Gastroesophageal sphincter (tissue), 4 donors: ENCODE measurements at regions not wholly inside any gene's neighbourhood (a gene's known extent, or its start where the extent isn't known, plus 50 kb on each side); places are given as distances from the start of the nearest gene placed in this dataset.

Experiments
- ATAC-seq: fragments of 150-250 bp; one replicate; pipeline ENCODE4 v1.9.1; 2016; ENCODE audit warnings: mild to moderate bottlenecking, moderate library complexity
- H3K27ac ChIP-seq, 4 donors: fragments of 200-600 bp; sonication (generic) in 3 of 4; 1 replicate in 3 of 4; 2 replicates in 1 of 4; pipeline ENCODE4 v1.5.1; 2016 to 2019
- H3K27me3 ChIP-seq: fragments of 200-600 bp; sonication (generic); one replicate; pipeline ENCODE4 v1.5.1; 2019
- H3K36me3 ChIP-seq, 2 donors: fragments of 200-600 bp; sonication (generic); one replicate each; pipeline ENCODE4 v1.5.1; 2019; ENCODE audit warnings: control low read depth in 1 of 2
- H3K4me1 ChIP-seq, 3 donors: fragments of 200-600 bp; sonication (generic); 1 replicate in 2 of 3; 2 replicates in 1 of 3; pipeline ENCODE4 v1.5.1; 2016 to 2019; ENCODE audit warnings: control low read depth in 2 of 3
- H3K4me3 ChIP-seq, 2 donors: fragments of 200-600 bp; sonication (generic); one replicate each; pipeline ENCODE4 v1.5.1; 2019; ENCODE audit warnings: mild to moderate bottlenecking in 1 of 2, moderate library complexity in 1 of 2
- H3K9me3 ChIP-seq, 3 donors: fragments of 200-600 bp; sonication (generic); one replicate each; pipeline ENCODE4 v1.5.1; 2017 to 2019; ENCODE audit warnings: control low read depth in 2 of 3
- CTCF ChIP-seq, 4 experiments: fragments of 200-600 bp in 2 of 4; fragments of 450-650 bp in 2 of 4; sonication (generic) in 1 of 4; IDR thresholded peaks; one replicate each; pipeline ENCODE4 v1.5.1; 2017 to 2019; ENCODE audit warnings: antibody characterized with exemption in 4 of 4, mild to moderate bottlenecking in 2 of 4, moderate library complexity in 2 of 4
- EP300 ChIP-seq: sonication (generic); formaldehyde crosslinking; IDR thresholded peaks from one replicate; pipeline ENCODE4 v1.6.1; 2017; ENCODE audit warnings: antibody characterized with exemption, mild to moderate bottlenecking
- POLR2A ChIP-seq, 2 donors: fragments of 450-650 bp; IDR thresholded peaks; one replicate each; pipeline ENCODE4 v1.6.1; 2017; ENCODE audit warnings: antibody characterized with exemption in 2 of 2, mild to moderate bottlenecking in 2 of 2, moderate library complexity in 1 of 2
- POLR2AphosphoS5 ChIP-seq: sonication (generic); formaldehyde crosslinking; IDR thresholded peaks from one replicate; pipeline ENCODE4 v1.6.1; 2017; ENCODE audit warnings: antibody characterized with exemption
- WGBS, 2 donors: methylation state at CpG; one replicate each; pipeline ENCODE4 v1.1.5; 2018; ENCODE audit warnings: low coverage in 1 of 2; 5-methylcytosine and 5-hydroxymethylcytosine counted together

- no peak for ATAC-seq
- Histone ChIP-seq H3K4me3 (no peak overlapping the region), H3K36me3 (no peaks in the 10 kb centered on the region), H3K4me1 (peaks cover 0 to 23% (median 0%) of the 10 kb centered on the region in 3 donors), H3K27ac (no peak overlapping the region), H3K27me3 (no peaks in the 10 kb centered on the region), H3K9me3 (no peaks in the 10 kb centered on the region)
- 94 to 98% methylated on average over 7 to 8 of the region's 8 CpGs for WGBS, 2 donors
- no peak for TF ChIP-seq POLR2AphosphoS5
These were observed 597.9 kb downstream of the RNF144B start for GRCh38 chr6:18985061-18985460.

DNA sequence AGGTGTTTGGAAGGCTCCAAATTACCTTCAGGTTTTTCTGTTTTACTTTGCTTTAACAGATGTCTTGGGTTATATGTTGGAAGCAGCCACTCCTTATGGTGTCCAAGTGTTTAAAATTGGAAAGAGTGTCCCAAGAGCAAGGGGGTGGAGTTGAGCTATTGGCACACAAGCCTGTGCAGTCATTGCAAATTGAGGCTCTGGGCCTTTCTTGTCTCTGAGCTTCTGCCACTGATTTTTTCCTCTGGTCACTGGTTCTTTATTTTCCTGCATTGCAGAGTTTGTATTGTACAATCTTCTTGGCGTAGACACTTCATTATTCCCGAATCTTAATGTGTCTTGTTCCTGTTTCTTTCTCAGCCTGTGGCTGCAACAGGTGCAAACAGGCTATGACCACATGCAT is 598.8 kb downstream of the RNF144B start:
- H3K9me3 ChIP-seq, result no peaks in the 10 kb centered on the region
- no peak overlapping the region for H3K27ac ChIP-seq
- no peaks in the 10 kb centered on the region for H3K27me3 ChIP-seq
- H3K36me3 ChIP-seq, result no peaks in the 10 kb centered on the region
- H3K4me1 ChIP-seq, result peaks cover 0 to 28% (median 0%) of the 10 kb centered on the region in 3 donors
- no peak overlapping the region for H3K4me3 ChIP-seq
- no peak for TF ChIP-seq EP300
- TF ChIP-seq POLR2AphosphoS5, result no peak
- no peak for TF ChIP-seq CTCF (IDR thresholded peaks at IDR 0.05)
- TF ChIP-seq POLR2A (IDR thresholded peaks at IDR 0.05), result no peak
- WGBS, 2 donors, result 33 to 67% methylated on average over 2 of the region's 2 CpGs
- no peak for ATAC-seq

DNA sequence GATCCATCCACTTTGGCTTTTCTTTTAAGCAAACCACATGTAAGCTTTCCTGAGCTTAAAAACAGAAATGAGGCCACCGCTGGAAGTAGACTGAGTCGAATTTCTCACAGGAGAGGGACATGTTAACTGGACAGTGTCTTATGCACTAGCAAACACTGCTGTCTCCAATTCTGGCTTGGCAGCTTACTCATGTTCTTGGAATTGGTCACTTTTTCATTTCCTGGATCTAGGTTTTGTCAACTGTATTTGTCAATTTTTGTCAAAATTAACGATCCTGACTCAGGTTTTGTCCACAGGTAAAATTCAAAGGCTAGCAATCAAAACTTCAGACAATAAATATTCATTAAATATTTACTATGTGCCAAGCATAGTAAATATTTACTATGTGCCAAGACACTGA is 601.5 kb downstream of the RNF144B start:
- H3K4me1 ChIP-seq, result peaks cover 0 to 22% (median 0%) of the 10 kb centered on the region in 3 donors
- WGBS, 2 donors, result 64 to 92% methylated on average over 2 to 3 of the region's 3 CpGs
- H3K27me3 ChIP-seq, result no peaks in the 10 kb centered on the region
- H3K4me3 ChIP-seq, result no peak overlapping the region
- no peaks in the 10 kb centered on the region for H3K36me3 ChIP-seq
- H3K9me3 ChIP-seq, result no peaks in the 10 kb centered on the region
- no peak for ATAC-seq
- no peak for TF ChIP-seq POLR2A (IDR thresholded peaks at IDR 0.05)
- no peak for TF ChIP-seq CTCF (IDR thresholded peaks at IDR 0.05)
- TF ChIP-seq EP300, result no peak
- no peak for TF ChIP-seq POLR2AphosphoS5
- H3K27ac ChIP-seq, result no peak overlapping the region

- no peak for TF ChIP-seq POLR2AphosphoS5
- TF ChIP-seq EP300, result no peak
- TF ChIP-seq POLR2A (IDR thresholded peaks at IDR 0.05), result no peak
- peak in 2 of 4 experiments; percentile 14 to 66 for TF ChIP-seq CTCF (IDR thresholded peaks at IDR 0.05)
- Histone ChIP-seq H3K4me3 (peak overlapping the region in 1 of 2 donors; percentile 7), H3K27me3 (no peaks in the 10 kb centered on the region), H3K27ac (no peak overlapping the region), H3K9me3 (peaks cover 0 to 1% (median 0%) of the 10 kb centered on the region in 3 donors), H3K4me1 (peaks cover 0 to 22% (median 0%) of the 10 kb centered on the region in 3 donors), H3K36me3 (no peaks in the 10 kb centered on the region)
- WGBS, 2 donors, result 47 to 77% methylated on average over 11 to 24 of the region's 24 CpGs
- ATAC-seq, result peak; percentile 28
These were observed 603.2 kb downstream of the RNF144B start for GRCh38 chr6:18990059-18990978.

DNA sequence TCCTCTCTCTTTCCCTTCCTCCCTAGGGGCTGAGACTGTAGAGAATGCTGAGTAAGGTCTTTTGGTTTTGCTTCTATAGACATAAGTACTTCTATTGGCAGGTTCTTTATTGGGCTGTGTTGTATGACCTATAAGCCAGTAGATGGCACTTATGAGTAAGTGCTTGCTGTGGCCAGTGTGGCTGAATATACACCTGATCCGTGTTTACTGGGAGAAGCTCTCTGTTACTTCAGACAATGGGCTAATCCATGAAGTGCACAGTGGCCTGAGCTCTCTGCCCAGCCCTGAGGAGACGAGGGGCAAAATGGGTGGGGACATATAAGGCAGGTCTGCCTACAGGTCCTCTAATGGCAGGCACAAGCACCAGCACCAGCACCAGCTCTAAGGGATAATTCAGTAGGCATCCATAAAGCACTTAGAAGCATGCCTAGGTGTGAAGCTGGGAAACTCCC is 610.3 kb downstream of the RNF144B start:
- TF ChIP-seq CTCF (IDR thresholded peaks at IDR 0.05), result peak; percentile 17 to 56 (median 32)
- TF ChIP-seq EP300, result no peak
- Histone ChIP-seq H3K9me3 (peaks cover 0 to 8% (median 0%) of the 10 kb centered on the region in 3 donors), H3K27me3 (no peaks in the 10 kb centered on the region), H3K4me1 (no peaks in the 10 kb centered on the region), H3K36me3 (no peaks in the 10 kb centered on the region), H3K27ac (no peak overlapping the region), H3K4me3 (no peak overlapping the region)
- 0 to 33% methylated on average over 1 to 2 of the region's 2 CpGs for whole genome bisulfite sequencing, 2 donors
- ATAC-seq, result no peak
